Naive thymus-derived CD4-positive, alpha-beta T cell (primary cell): ENCODE measurements at regions not wholly inside any gene's neighbourhood (a gene's known extent, or its start where the extent isn't known, plus 50 kb on each side); places are given as distances from the start of the nearest gene placed in this dataset.

ENCODE experiments used
- ATAC-seq: fragments of 150-1000 bp; cut with Tn5 transposase; 2 replicates; pipeline ENCODE4 v1.10.0; 2021; ENCODE audit warnings: mild to moderate bottlenecking, moderate library complexity
- CTCF ChIA-PET: fragments of 350-600 bp; sonication (Branson Sonifier 250); formaldehyde crosslinking; loops from one replicate; lab custom pipeline; 2021; ENCODE audit warnings: antibody characterized with exemption; lab: Charles Lee
- POLR2A ChIA-PET: fragments of 350-600 bp; sonication (Branson Sonifier 250); formaldehyde crosslinking; loops from one replicate; lab custom pipeline; 2021; ENCODE audit warnings: antibody characterized with exemption, inconsistent platforms; lab: Charles Lee
- DNase-seq, 9 donors: peaks; one replicate each; pipeline versions ENCODE4 v3.0.0 to v3.0.0-alpha.2; 2020 to 2022; ENCODE audit warnings: mixed read lengths in 1 of 9
- H3K27ac ChIP-seq: one replicate; pipeline ENCODE4 v1.7.0; 2013; ENCODE audit warnings: mild to moderate bottlenecking, low read depth, low read length, moderate library complexity
- H3K27me3 ChIP-seq, 2 donors: one replicate each; pipeline ENCODE4 v1.7.0; 2013; ENCODE audit warnings: low read length in 2 of 2, mild to moderate bottlenecking in 2 of 2, moderate library complexity in 2 of 2; ENCODE audit not compliant: control insufficient read depth in 2 of 2, insufficient read depth in 2 of 2
- H3K36me3 ChIP-seq, 3 experiments: 1 replicate in 2 of 3; 2 replicates in 1 of 3; pipeline ENCODE4 v1.7.0; 2013; ENCODE audit warnings: low read length in 3 of 3, mild to moderate bottlenecking in 3 of 3, moderate library complexity in 1 of 3; ENCODE audit not compliant: insufficient read depth in 3 of 3, control insufficient read depth in 2 of 3
- H3K4me1 ChIP-seq, 2 donors: one replicate each; pipeline ENCODE4 v1.7.0; 2013; ENCODE audit warnings: low read length in 2 of 2, mild to moderate bottlenecking in 2 of 2, moderate library complexity in 1 of 2; ENCODE audit not compliant: control insufficient read depth in 2 of 2, insufficient read depth in 2 of 2
- H3K4me3 ChIP-seq: 2 replicates; pipeline ENCODE4 v1.7.0; 2013; ENCODE audit warnings: mild to moderate bottlenecking, low read length
- H3K9me3 ChIP-seq, 3 experiments: 1 replicate in 2 of 3; 2 replicates in 1 of 3; pipeline ENCODE4 v1.7.0; 2013; ENCODE audit warnings: low read length in 3 of 3; ENCODE audit not compliant: control insufficient read depth in 2 of 3
- H3K27ac Mint-ChIP-seq, 9 donors: one replicate each; pipeline ENCODE4 v1.8.0; 2020 to 2022; ENCODE audit warnings: mixed read lengths in 9 of 9, mild to moderate bottlenecking in 8 of 9, moderate library complexity in 5 of 9, inconsistent platforms in 2 of 9
- H3K27me3 Mint-ChIP-seq, 5 donors: one replicate each; pipeline ENCODE4 v1.8.0; 2021 to 2022; ENCODE audit warnings: mixed read lengths in 5 of 5, mild to moderate bottlenecking in 1 of 5
- H3K36me3 Mint-ChIP-seq, 5 donors: one replicate each; pipeline ENCODE4 v1.8.0; 2020 to 2022; ENCODE audit warnings: mixed read lengths in 5 of 5, mild to moderate bottlenecking in 3 of 5, inconsistent platforms in 1 of 5
- H3K4me1 Mint-ChIP-seq, 7 donors: one replicate each; pipeline ENCODE4 v1.8.0; 2020 to 2022; ENCODE audit warnings: mixed read lengths in 7 of 7, mild to moderate bottlenecking in 3 of 7, inconsistent platforms in 1 of 7
- H3K4me3 Mint-ChIP-seq, 10 donors: one replicate each; pipeline ENCODE4 v1.8.0; 2020 to 2022; ENCODE audit warnings: mild to moderate bottlenecking in 10 of 10, mixed read lengths in 10 of 10, moderate library complexity in 6 of 10, inconsistent platforms in 2 of 10
- H3K9me3 Mint-ChIP-seq, 11 donors: one replicate each; pipeline ENCODE4 v1.8.0; 2020 to 2022; ENCODE audit warnings: mixed read lengths in 11 of 11, mild to moderate bottlenecking in 4 of 11, inconsistent platforms in 1 of 11, moderate library complexity in 1 of 11
- intact Hi-C, 2 donors: fragments of 100-400 bp; cut with micrococcal nuclease; formaldehyde crosslinking; loops; one replicate each; pipeline ENCODE4 v1.15.1; 2023

DNA sequence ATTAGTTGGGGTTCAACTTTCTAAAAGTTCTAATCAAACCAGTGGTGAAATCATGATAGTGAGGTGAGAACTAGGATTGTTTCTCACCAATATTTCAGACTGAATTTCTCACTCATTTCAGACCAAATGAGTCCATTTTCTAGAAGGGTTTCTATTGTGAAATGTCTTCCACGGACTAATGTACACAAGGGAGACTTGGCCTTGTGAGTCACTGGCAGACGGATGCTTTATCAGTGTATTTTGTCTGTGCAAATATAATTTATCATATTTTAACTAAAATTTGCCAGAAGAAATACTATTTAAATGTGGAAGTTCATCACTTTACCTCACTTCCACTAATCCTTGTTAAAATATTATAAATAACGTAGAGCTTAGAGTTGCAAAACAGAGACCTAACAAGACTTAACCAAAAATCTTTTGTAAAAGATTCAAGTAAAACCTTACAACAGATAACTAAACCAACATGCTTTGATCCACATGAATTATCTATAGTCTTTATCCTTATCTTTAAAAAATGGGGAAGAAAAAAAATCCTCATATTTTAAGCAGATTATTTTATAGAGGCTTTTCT is 506.0 kb upstream of the FAM241A start:
- intact Hi-C loops, result loop anchor here in 1 of 2 donors (5.0 kb wide), 1 partner anchor 1642 kb away; no protein-coding TSS in a partner anchor
- no peaks in the 10 kb centered on the region for H3K27me3 ChIP-seq
- ChIA-PET POLR2A (no interaction called here), CTCF (no interaction called here)
- H3K4me1 ChIP-seq, result no peaks in the 10 kb centered on the region
- H3K4me3 ChIP-seq, result no peak overlapping the region
- H3K36me3 Mint-ChIP-seq, result no peaks in the 10 kb centered on the region
- H3K27ac ChIP-seq, result no peak overlapping the region
- no peak for ATAC-seq
- no peaks in the 10 kb centered on the region for H3K36me3 ChIP-seq
- H3K4me3 Mint-ChIP-seq, result no peak overlapping the region
- peaks cover 0 to 6% (median 0%) of the 10 kb centered on the region in 11 donors for H3K9me3 Mint-ChIP-seq
- H3K9me3 ChIP-seq, result no peaks in the 10 kb centered on the region
- no peaks in the 10 kb centered on the region for H3K27me3 Mint-ChIP-seq
- no peak for DNase-seq
- no peak overlapping the region for H3K27ac Mint-ChIP-seq
- H3K4me1 Mint-ChIP-seq, result no peaks in the 10 kb centered on the region

- H3K4me1 ChIP-seq, result no peaks in the 10 kb centered on the region
- ChIA-PET CTCF (no interaction called here), POLR2A (no interaction called here)
- H3K9me3 ChIP-seq, result no peaks in the 10 kb centered on the region
- H3K27ac ChIP-seq, result no peak overlapping the region
- ATAC-seq, result no peak
- Mint-ChIP-seq H3K27me3 (no peaks in the 10 kb centered on the region), H3K27ac (no peak overlapping the region), H3K36me3 (no peaks in the 10 kb centered on the region), H3K4me1 (no peaks in the 10 kb centered on the region), H3K4me3 (no peak overlapping the region), H3K9me3 (peaks cover 0 to 6% (median 0%) of the 10 kb centered on the region in 11 donors)
- no peak for DNase-seq
- H3K4me3 ChIP-seq, result no peak overlapping the region
- intact Hi-C loops, result loop anchor here in 1 of 2 donors (5.0 kb wide), 1 partner anchor 1643 kb away; no protein-coding TSS in a partner anchor
- no peaks in the 10 kb centered on the region for H3K27me3 ChIP-seq
- no peaks in the 10 kb centered on the region for H3K36me3 ChIP-seq
Observed at GRCh38 chr4:111639876-111640275, 505.4 kb upstream of the FAM241A start.

DNA sequence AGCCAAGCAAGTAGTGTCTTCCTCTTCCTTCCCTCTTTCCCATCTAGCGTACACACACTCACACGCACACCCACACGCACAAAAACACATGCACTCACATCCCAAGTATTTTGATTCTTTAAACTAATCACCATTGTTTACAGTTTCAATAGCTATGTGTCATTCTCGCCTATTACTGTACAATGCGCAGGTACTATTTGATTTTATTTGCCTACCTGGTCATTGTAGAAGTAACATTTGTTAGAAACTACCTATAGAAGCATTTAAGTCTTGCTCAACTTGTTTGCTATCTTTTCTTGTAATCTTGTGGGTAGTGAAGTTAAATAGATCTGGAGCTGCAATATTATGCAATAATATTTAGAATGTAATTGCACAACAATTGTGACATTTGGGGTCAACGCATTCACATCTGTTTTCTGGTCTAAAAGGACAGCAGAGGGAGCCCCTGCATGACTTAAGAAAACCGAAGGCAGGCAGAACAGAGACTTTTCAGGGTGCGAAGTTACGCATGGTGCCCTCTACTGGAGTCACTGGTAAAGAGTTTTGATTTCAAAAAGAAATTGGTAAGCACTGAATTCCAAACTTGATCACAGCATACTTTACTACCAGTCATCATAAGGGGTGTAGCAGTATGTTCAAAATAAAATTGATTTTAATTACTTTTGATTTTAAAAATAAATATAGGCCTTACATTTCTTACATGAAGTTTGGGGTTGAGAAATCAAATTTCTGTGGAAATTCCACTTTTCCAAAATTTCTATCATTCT is 503.3 kb upstream of the FAM241A start:
- ChIA-PET POLR2A (no interaction called here), CTCF (no interaction called here)
- no peak overlapping the region for H3K27ac Mint-ChIP-seq
- no peak overlapping the region for H3K4me3 Mint-ChIP-seq
- H3K27ac ChIP-seq, result no peak overlapping the region
- no peaks in the 10 kb centered on the region for H3K36me3 ChIP-seq
- H3K4me3 ChIP-seq, result no peak overlapping the region
- ATAC-seq (peak; percentile 51), DNase-seq (peak in 1 of 9 donors; percentile 21)
- H3K4me1 ChIP-seq, result no peaks in the 10 kb centered on the region
- H3K27me3 ChIP-seq, result no peaks in the 10 kb centered on the region
- H3K36me3 Mint-ChIP-seq, result no peaks in the 10 kb centered on the region
- H3K9me3 ChIP-seq, result no peaks in the 10 kb centered on the region
- peaks cover 0 to 6% (median 0%) of the 10 kb centered on the region in 11 donors for H3K9me3 Mint-ChIP-seq
- intact Hi-C loops, result loop anchor here in 1 of 2 donors (1.0 to 2.0 kb wide), 2 partner anchors 213 to 295 kb away; no protein-coding TSS in a partner anchor
- H3K27me3 Mint-ChIP-seq, result no peaks in the 10 kb centered on the region
- H3K4me1 Mint-ChIP-seq, result no peaks in the 10 kb centered on the region

- H3K9me3 Mint-ChIP-seq, result peaks cover 0 to 5% (median 0%) of the 10 kb centered on the region in 11 donors
- H3K27ac ChIP-seq, result no peak overlapping the region
- intact Hi-C loops, result no loop called here
Observed at GRCh38 chr4:111648056-111648455, 497.2 kb upstream of the FAM241A start.

DNA sequence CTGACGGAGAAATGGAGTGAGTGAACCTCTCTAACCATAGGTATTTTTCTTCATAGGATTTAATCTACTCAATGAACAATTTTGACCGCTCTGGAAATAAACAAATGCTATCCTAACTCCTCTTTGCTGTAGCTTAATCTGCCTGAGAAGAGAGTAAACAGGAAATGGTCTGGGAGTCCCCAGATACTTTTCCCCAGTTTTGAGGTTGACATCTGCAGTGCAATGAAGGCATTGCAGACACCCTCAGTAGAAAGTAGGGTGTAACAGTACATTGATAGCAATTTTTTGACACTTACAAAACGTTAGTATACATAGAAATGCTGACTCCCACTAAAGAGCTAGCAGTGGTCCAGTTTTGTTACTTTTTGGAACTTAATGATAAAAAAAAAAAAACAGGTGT is 495.9 kb upstream of the FAM241A start:
- Histone ChIP-seq H3K4me3 (no peak overlapping the region), H3K27ac (no peak overlapping the region), H3K36me3 (no peaks in the 10 kb centered on the region), H3K4me1 (no peaks in the 10 kb centered on the region), H3K9me3 (no peaks in the 10 kb centered on the region), H3K27me3 (no peaks in the 10 kb centered on the region)
- POLR2A ChIA-PET, result no interaction called here
- H3K4me1 Mint-ChIP-seq, result peaks cover 0 to 5% (median 0%) of the 10 kb centered on the region in 7 donors
- H3K27me3 Mint-ChIP-seq, result no peaks in the 10 kb centered on the region
- H3K36me3 Mint-ChIP-seq, result no peaks in the 10 kb centered on the region
- CTCF ChIA-PET, result no interaction called here
- intact Hi-C loops, result no loop called here
- no peak for DNase-seq
- H3K27ac Mint-ChIP-seq, result no peak overlapping the region
- no peak for ATAC-seq
- H3K4me3 Mint-ChIP-seq, result no peak overlapping the region
- H3K9me3 Mint-ChIP-seq, result peaks cover 0 to 9% (median 0%) of the 10 kb centered on the region in 11 donors

More at GRCh38 chr4:111648056-111648455, 497.2 kb upstream of the FAM241A start:
- ChIA-PET CTCF (no interaction called here), POLR2A (no interaction called here)
- ATAC-seq (no peak), DNase-seq (no peak)
- no peak overlapping the region for H3K27ac Mint-ChIP-seq
- Histone ChIP-seq H3K4me3 (no peak overlapping the region), H3K9me3 (no peaks in the 10 kb centered on the region), H3K36me3 (no peaks in the 10 kb centered on the region), H3K4me1 (no peaks in the 10 kb centered on the region), H3K27me3 (no peaks in the 10 kb centered on the region)
- H3K36me3 Mint-ChIP-seq, result no peaks in the 10 kb centered on the region
- H3K4me1 Mint-ChIP-seq, result peaks cover 0 to 5% (median 0%) of the 10 kb centered on the region in 7 donors
- no peak overlapping the region for H3K4me3 Mint-ChIP-seq
- no peaks in the 10 kb centered on the region for H3K27me3 Mint-ChIP-seq

GRCh38 chr4:111650146-111650545 is 495.1 kb upstream of the FAM241A start:
- H3K4me3 ChIP-seq, result no peak overlapping the region
- Mint-ChIP-seq H3K4me3 (no peak overlapping the region), H3K27me3 (no peaks in the 10 kb centered on the region), H3K9me3 (peaks cover 0 to 9% (median 0%) of the 10 kb centered on the region in 11 donors), H3K36me3 (no peaks in the 10 kb centered on the region), H3K27ac (no peak overlapping the region), H3K4me1 (peaks cover 0 to 5% (median 0%) of the 10 kb centered on the region in 7 donors)
- no peaks in the 10 kb centered on the region for H3K36me3 ChIP-seq
- no peaks in the 10 kb centered on the region for H3K4me1 ChIP-seq
- CTCF ChIA-PET, result no interaction called here
- no peak overlapping the region for H3K27ac ChIP-seq
- no peak for ATAC-seq
- POLR2A ChIA-PET, result no interaction called here
- H3K27me3 ChIP-seq, result no peaks in the 10 kb centered on the region
- intact Hi-C loops, result no loop called here
- DNase-seq, result no peak
- no peaks in the 10 kb centered on the region for H3K9me3 ChIP-seq
